Spleen (tissue), 11 donors: ENCODE measurements at regions not wholly inside any gene's neighbourhood (a gene's known extent, or its start where the extent isn't known, plus 50 kb on each side); places are given as distances from the start of the nearest gene placed in this dataset.

Source experiments
- DNase-seq: peaks from one replicate; pipeline ENCODE4 v3.0.0-alpha.2; 2020
- H3K27ac ChIP-seq, 8 donors: fragments of 200-600 bp; sonication (generic) in 7 of 8; 1 replicate in 4 of 8; 2 replicates in 4 of 8; pipeline versions ENCODE4 v1.5.0 to v1.8.0; 2016 to 2021; ENCODE audit warnings: inconsistent platforms in 4 of 8, mild to moderate bottlenecking in 4 of 8, moderate library complexity in 1 of 8
- H3K27me3 ChIP-seq, 7 donors: fragments of 200-600 bp; sonication (generic) in 6 of 7; replicated peaks in 1 of 7; 1 replicate in 4 of 7; 2 replicates in 3 of 7; pipeline versions ENCODE4 v1.5.0 to v1.8.0; 2016 to 2021; ENCODE audit warnings: inconsistent platforms in 3 of 7, mild to moderate bottlenecking in 1 of 7
- H3K36me3 ChIP-seq, 6 donors: fragments of 200-600 bp; sonication (generic) in 5 of 6; 1 replicate in 4 of 6; 2 replicates in 2 of 6; pipeline versions ENCODE4 v1.5.0 to v1.8.0; 2016 to 2021; ENCODE audit warnings: inconsistent platforms in 2 of 6
- H3K4me1 ChIP-seq, 6 donors: fragments of 200-600 bp; sonication (generic) in 5 of 6; 1 replicate in 3 of 6; 2 replicates in 3 of 6; pipeline versions ENCODE4 v1.5.0 to v1.8.0; 2016 to 2021; ENCODE audit warnings: inconsistent platforms in 3 of 6
- H3K4me3 ChIP-seq, 8 donors: fragments of 200-600 bp; sonication (generic) in 7 of 8; 1 replicate in 4 of 8; 2 replicates in 4 of 8; pipeline versions ENCODE4 v1.5.0 to v1.8.0; 2016 to 2021; ENCODE audit warnings: inconsistent platforms in 4 of 8, mild to moderate bottlenecking in 4 of 8, moderate library complexity in 2 of 8
- H3K9me3 ChIP-seq, 8 donors: fragments of 200-600 bp; sonication (generic) in 7 of 8; 1 replicate in 4 of 8; 2 replicates in 4 of 8; pipeline versions ENCODE4 v1.5.0 to v1.8.0; 2016 to 2021; ENCODE audit warnings: inconsistent platforms in 4 of 8
- CTCF ChIP-seq, 11 experiments: fragments of 200-600 bp in 7 of 11; fragments of 450-650 bp in 4 of 11; sonication (generic) in 4 of 11; IDR thresholded peaks in 8 of 11; conservative IDR thresholded peaks in 3 of 11; 1 replicate in 7 of 11; 2 replicates in 4 of 11; pipeline versions ENCODE4 v1.4.0 to v1.8.0; 2016 to 2021; ENCODE audit warnings: antibody characterized with exemption in 11 of 11, inconsistent platforms in 4 of 11, mild to moderate bottlenecking in 1 of 11
- POLR2A ChIP-seq, 3 donors: fragments of 450-650 bp; IDR thresholded peaks; one replicate each; pipeline ENCODE4 v1.5.1; 2017; ENCODE audit warnings: antibody characterized with exemption in 3 of 3, mild to moderate bottlenecking in 1 of 3
- POLR2AphosphoS5 ChIP-seq, 3 donors: sonication (generic); formaldehyde crosslinking; IDR thresholded peaks; one replicate each; pipeline ENCODE4 v1.5.1; 2017; ENCODE audit warnings: antibody characterized with exemption in 3 of 3
- WGBS, 5 donors: extraction: QIAGEN DNeasy Blood & Tissue Kit in 3 of 5; methylation state at CpG; one replicate each; pipeline versions ENCODE4 v1.1.5 to v1.1.7; 2013 to 2018; 5-methylcytosine and 5-hydroxymethylcytosine counted together
- intact Hi-C: fragments of 100-400 bp; cut with DNase I; formaldehyde crosslinking; loops from one replicate; pipeline ENCODE4 v1.15.0; 2023; ENCODE audit warnings: low total_unique reads
- donor health status: healthy with polysubstance abuse.
- donor health status: DM: no; HTN: no; CAD: no; lungs with moderate emphysema.
- donor health status: DM: no; HTN: no; CAD: no.
- donor health status: Bipolar disorder and iron deficiency.
- donor health status: healthy.
- donor health status: DM: no; HTN: no; CAD: no.
- donor health status: DM: yes; HTN: yes; CAD: no.

DNA sequence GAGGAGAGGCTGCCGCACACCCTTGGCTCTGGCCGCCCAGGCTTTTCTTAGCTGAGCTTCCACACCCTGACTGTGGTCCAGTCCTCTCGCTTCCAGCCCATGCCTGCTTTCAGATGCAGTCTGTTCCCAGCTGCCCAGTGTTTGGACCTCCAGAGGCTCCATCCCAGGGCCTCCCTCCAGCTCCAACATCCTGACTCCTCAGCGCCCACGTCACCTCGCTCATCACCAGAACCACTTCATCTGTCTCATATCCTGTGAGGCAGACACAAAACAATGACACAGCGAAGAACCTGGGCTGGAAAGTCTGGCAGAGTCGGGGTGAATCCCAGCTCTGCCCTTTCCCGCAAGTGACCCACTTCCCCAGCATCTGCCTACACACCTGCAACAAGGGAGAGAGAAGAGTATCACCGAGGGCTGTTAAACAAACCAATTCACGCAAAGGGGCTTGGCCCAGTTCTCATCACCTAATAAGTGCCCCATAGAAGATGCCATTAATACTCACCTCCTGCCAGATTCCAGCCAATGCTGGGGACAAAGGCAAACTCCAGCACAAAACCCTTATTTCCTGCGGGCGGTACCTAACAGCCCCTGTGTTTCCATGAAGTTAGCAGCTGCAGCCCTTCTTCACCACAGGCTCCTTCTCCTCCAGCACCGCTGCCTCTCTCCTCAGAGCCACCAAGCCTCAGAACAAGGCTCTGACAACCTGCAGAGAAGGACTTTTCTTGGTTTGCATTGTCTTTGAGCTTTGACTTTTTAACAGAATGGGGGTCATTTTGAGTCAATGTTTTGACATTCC, 133.4 kb upstream of the CDH4 start:
- no peaks in the 10 kb centered on the region for H3K36me3 ChIP-seq
- H3K4me1 ChIP-seq = peaks cover 0 to 6% (median 2%) of the 10 kb centered on the region in 6 donors
- TF ChIP-seq POLR2AphosphoS5 (IDR thresholded peaks at IDR 0.05) (no peak), CTCF (IDR thresholded peaks at IDR 0.05 in 8 of 11, conservative IDR thresholded peaks at IDR 0.05 in 3 of 11) (no peak), POLR2A (IDR thresholded peaks at IDR 0.05) (no peak)
- intact Hi-C loops = no loop called here
- H3K27me3 ChIP-seq = peaks cover 0 to 35% (median 0%) of the 10 kb centered on the region in 7 donors
- DNase-seq = no peak
- H3K9me3 ChIP-seq = no peaks in the 10 kb centered on the region
- WGBS, 5 donors = 83 to 90% (median 86%) methylated on average over 14 of the region's 14 CpGs
- no peak overlapping the region for H3K4me3 ChIP-seq
- no peak overlapping the region for H3K27ac ChIP-seq

GRCh38 chr20:61119273-61119672, 132.8 kb upstream of the CDH4 start:
- TF ChIP-seq CTCF (IDR thresholded peaks at IDR 0.05 in 8 of 11, conservative IDR thresholded peaks at IDR 0.05 in 3 of 11) = no peak
- H3K9me3 ChIP-seq = no peaks in the 10 kb centered on the region
- no peaks in the 10 kb centered on the region for H3K36me3 ChIP-seq
- peaks cover 0 to 29% (median 0%) of the 10 kb centered on the region in 7 donors for H3K27me3 ChIP-seq
- 72 to 88% (median 81%) methylated on average over 10 of the region's 10 CpGs for WGBS, 5 donors
- H3K4me1 ChIP-seq = peaks cover 0 to 6% (median 2%) of the 10 kb centered on the region in 6 donors
- H3K27ac ChIP-seq = no peak overlapping the region
- intact Hi-C loops = no loop called here
- DNase-seq = no peak
- no peak overlapping the region for H3K4me3 ChIP-seq

- H3K27me3 ChIP-seq = peaks cover 0 to 27% (median 0%) of the 10 kb centered on the region in 7 donors
- intact Hi-C loops = loop anchor here (10.0 kb wide), 1 partner anchor 1065 kb away; no protein-coding TSS in a partner anchor
Observed at GRCh38 chr20:61119794-61120410, 132.2 kb upstream of the CDH4 start.

More at GRCh38 chr20:61119794-61120410, 132.2 kb upstream of the CDH4 start:
- no peak for DNase-seq
- H3K4me1 ChIP-seq = peaks cover 0 to 6% (median 2%) of the 10 kb centered on the region in 6 donors
- no peak for TF ChIP-seq CTCF (IDR thresholded peaks at IDR 0.05 in 8 of 11, conservative IDR thresholded peaks at IDR 0.05 in 3 of 11)
- no peak for TF ChIP-seq POLR2A (IDR thresholded peaks at IDR 0.05)
- TF ChIP-seq POLR2AphosphoS5 (IDR thresholded peaks at IDR 0.05) = no peak
- no peaks in the 10 kb centered on the region for H3K36me3 ChIP-seq
- H3K27ac ChIP-seq = no peak overlapping the region
- H3K9me3 ChIP-seq = no peaks in the 10 kb centered on the region
- WGBS, 5 donors = 45 to 58% (median 50%) methylated on average over 12 of the region's 12 CpGs
- H3K4me3 ChIP-seq = no peak overlapping the region
